ENCODE measurements at regions not wholly inside any gene's neighbourhood (a gene's known extent, or its start where the extent isn't known, plus 50 kb on each side); places are given as distances from the start of the nearest gene placed in this dataset.

GRCh38 chr6:94494500-94494899 is 1075.1 kb upstream of the EPHA7 start:
- no peak for TF ChIP-seq CTCF (IDR thresholded peaks at IDR 0.05)
- no peak for TF ChIP-seq POLR2A (IDR thresholded peaks at IDR 0.05)
- no peak for TF ChIP-seq POLR2AphosphoS5 (IDR thresholded peaks at IDR 0.05)
